K562 (cell line): ENCODE measurements at regions not wholly inside any gene's neighbourhood (a gene's known extent, or its start where the extent isn't known, plus 50 kb on each side); places are given as distances from the start of the nearest gene placed in this dataset.
A peak's percentile ranks its signal among the peaks of the same experiment; 100 is the strongest.

Experiments
- DEAF1 ChIP-seq: fragments of 450-650 bp; formaldehyde crosslinking; IDR thresholded peaks from 2 replicates; pipeline ENCODE4 v1.4.0; 2020; ENCODE audit warnings: mild to moderate bottlenecking, moderate library complexity
- E2F4 ChIP-seq: sonication (generic); formaldehyde crosslinking; IDR thresholded peaks from 2 replicates; pipeline ENCODE4 v1.8.0; 2022; ENCODE audit warnings: mild to moderate bottlenecking, low read depth, missing genetic modification reagents
- MYNN ChIP-seq, 2 experiments: sonication (generic); formaldehyde crosslinking in 1 of 2; IDR thresholded peaks; 2 replicates each; pipeline versions ENCODE4 v1.5.0 to v1.6.1; 2016 to 2020; ENCODE audit warnings: antibody characterized with exemption in 1 of 2, missing genetic modification reagents in 1 of 2
- NUFIP1 ChIP-seq: fragments of 450-650 bp; IDR thresholded peaks from 2 replicates; pipeline ENCODE4 v1.6.1; 2018; ENCODE audit not compliant: partially characterized antibody
- SMC3 ChIP-seq: conservative IDR thresholded peaks from 2 replicates; pipeline ENCODE4 v1.6.1; 2011; ENCODE audit warnings: low read depth, low read length, improper control_type of control experiment; ENCODE audit not compliant: insufficient read depth
- TEAD2 ChIP-seq: fragments of 450-650 bp; IDR thresholded peaks from 2 replicates; pipeline ENCODE4 v1.6.1; 2016; ENCODE audit warnings: missing genetic modification characterization, control low read depth, missing compliant biosample characterization
- TOE1 ChIP-seq, 2 experiments: fragments of 450-650 bp in 1 of 2; sonication (generic) in 1 of 2; formaldehyde crosslinking in 1 of 2; IDR thresholded peaks; 2 replicates each; pipeline versions ENCODE4 v1.7.1 to v1.8.0; 2016 to 2022; ENCODE audit warnings: borderline replicate concordance in 2 of 2, mild to moderate bottlenecking in 2 of 2, antibody characterized with exemption in 1 of 2, inconsistent platforms in 1 of 2, low read depth in 1 of 2, missing genetic modification reagents in 1 of 2, moderate library complexity in 1 of 2
- ZNF41 ChIP-seq: fragments of 250-450 bp; sonication (Bioruptor Pico); conservative IDR thresholded peaks from 2 replicates; pipeline ENCODE4 v1.4.0; 2020; ENCODE audit warnings: mild to moderate bottlenecking
- TF ChIP-seq, protein P1 (sequence below): sonication (generic); formaldehyde crosslinking; IDR thresholded peaks from 2 replicates; pipeline ENCODE4 v1.8.0; 2022; ENCODE audit warnings: mild to moderate bottlenecking, missing genetic modification reagents
- TF ChIP-seq, protein P2 (sequence below): fragments of 250-450 bp; sonication (Bioruptor Pico); IDR thresholded peaks from 2 replicates; pipeline ENCODE4 v1.5.1; 2021; ENCODE audit warnings: mild to moderate bottlenecking
- TF ChIP-seq, protein P3 (sequence below): sonication (generic); formaldehyde crosslinking; IDR thresholded peaks from 2 replicates; pipeline ENCODE4 v1.8.0; 2022; ENCODE audit warnings: missing genetic modification reagents, mild to moderate bottlenecking, moderate library complexity, borderline replicate concordance
- TF ChIP-seq, protein P4 (sequence below), 3 experiments: fragments of 200-800 bp in 1 of 3; fragments of 250-450 bp in 1 of 3; fragments of 450-650 bp in 1 of 3; sonication (Bioruptor Pico) in 1 of 3; sonication (Bioruptor generic) in 1 of 3; formaldehyde crosslinking in 1 of 3; IDR thresholded peaks; 2 replicates each; pipeline versions ENCODE4 v1.6.1 to v1.8.0; 2016 to 2022; ENCODE audit warnings: mild to moderate bottlenecking in 2 of 3, missing genetic modification characterization in 2 of 3, missing compliant biosample characterization in 1 of 3, moderate library complexity in 1 of 3

- TF ChIP-seq, protein P1, sequence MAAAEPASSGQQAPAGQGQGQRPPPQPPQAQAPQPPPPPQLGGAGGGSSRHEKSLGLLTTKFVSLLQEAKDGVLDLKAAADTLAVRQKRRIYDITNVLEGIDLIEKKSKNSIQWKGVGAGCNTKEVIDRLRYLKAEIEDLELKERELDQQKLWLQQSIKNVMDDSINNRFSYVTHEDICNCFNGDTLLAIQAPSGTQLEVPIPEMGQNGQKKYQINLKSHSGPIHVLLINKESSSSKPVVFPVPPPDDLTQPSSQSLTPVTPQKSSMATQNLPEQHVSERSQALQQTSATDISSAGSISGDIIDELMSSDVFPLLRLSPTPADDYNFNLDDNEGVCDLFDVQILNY (CRISPR knock-in tag), result no peak
- peak; percentile 57; the same call in 1 of the 2 replicates for TF ChIP-seq SMC3
- TF ChIP-seq, protein P2, sequence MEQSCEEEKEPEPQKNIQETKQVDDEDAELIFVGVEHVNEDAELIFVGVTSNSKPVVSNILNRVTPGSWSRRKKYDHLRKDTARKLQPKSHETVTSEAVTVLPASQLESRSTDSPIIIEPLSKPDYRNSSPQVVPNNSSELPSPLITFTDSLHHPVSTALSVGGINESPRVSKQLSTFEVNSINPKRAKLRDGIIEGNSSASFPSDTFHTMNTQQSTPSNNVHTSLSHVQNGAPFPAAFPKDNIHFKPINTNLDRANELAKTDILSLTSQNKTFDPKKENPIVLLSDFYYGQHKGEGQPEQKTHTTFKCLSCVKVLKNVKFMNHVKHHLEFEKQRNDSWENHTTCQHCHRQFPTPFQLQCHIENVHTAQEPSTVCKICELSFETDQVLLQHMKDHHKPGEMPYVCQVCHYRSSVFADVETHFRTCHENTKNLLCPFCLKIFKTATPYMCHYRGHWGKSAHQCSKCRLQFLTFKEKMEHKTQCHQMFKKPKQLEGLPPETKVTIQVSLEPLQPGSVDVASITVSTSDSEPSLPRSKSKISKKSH (CRISPR knock-in tag), result 0 out of 2 replicates have a peak, but pooled peaks have one; percentile 54
- TF ChIP-seq ZNF41 (CRISPR knock-in tag), result no peak
- no peak for TF ChIP-seq MYNN (IDR thresholded peaks at IDR 0.05)
- no peak for TF ChIP-seq MYNN (CRISPR knock-in tag; IDR thresholded peaks at IDR 0.05)
- no peak for TF ChIP-seq TEAD2 (tag)
- no peak for TF ChIP-seq TOE1 (IDR thresholded peaks at IDR 0.05; ENCODE audit: borderline replicate concordance)
- TF ChIP-seq TOE1 (CRISPR knock-in tag; IDR thresholded peaks at IDR 0.05; ENCODE audit: borderline replicate concordance, low read depth), result no peak
- no peak for TF ChIP-seq E2F4 (CRISPR knock-in tag)
- no peak for TF ChIP-seq NUFIP1
- TF ChIP-seq DEAF1, result peak; percentile 38; the same call in 1 of the 2 replicates
- TF ChIP-seq, protein P3, sequence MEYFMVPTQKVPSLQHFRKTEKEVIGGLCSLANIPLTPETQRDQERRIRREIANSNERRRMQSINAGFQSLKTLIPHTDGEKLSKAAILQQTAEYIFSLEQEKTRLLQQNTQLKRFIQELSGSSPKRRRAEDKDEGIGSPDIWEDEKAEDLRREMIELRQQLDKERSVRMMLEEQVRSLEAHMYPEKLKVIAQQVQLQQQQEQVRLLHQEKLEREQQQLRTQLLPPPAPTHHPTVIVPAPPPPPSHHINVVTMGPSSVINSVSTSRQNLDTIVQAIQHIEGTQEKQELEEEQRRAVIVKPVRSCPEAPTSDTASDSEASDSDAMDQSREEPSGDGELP, result no peak
- TF ChIP-seq, protein P4, sequence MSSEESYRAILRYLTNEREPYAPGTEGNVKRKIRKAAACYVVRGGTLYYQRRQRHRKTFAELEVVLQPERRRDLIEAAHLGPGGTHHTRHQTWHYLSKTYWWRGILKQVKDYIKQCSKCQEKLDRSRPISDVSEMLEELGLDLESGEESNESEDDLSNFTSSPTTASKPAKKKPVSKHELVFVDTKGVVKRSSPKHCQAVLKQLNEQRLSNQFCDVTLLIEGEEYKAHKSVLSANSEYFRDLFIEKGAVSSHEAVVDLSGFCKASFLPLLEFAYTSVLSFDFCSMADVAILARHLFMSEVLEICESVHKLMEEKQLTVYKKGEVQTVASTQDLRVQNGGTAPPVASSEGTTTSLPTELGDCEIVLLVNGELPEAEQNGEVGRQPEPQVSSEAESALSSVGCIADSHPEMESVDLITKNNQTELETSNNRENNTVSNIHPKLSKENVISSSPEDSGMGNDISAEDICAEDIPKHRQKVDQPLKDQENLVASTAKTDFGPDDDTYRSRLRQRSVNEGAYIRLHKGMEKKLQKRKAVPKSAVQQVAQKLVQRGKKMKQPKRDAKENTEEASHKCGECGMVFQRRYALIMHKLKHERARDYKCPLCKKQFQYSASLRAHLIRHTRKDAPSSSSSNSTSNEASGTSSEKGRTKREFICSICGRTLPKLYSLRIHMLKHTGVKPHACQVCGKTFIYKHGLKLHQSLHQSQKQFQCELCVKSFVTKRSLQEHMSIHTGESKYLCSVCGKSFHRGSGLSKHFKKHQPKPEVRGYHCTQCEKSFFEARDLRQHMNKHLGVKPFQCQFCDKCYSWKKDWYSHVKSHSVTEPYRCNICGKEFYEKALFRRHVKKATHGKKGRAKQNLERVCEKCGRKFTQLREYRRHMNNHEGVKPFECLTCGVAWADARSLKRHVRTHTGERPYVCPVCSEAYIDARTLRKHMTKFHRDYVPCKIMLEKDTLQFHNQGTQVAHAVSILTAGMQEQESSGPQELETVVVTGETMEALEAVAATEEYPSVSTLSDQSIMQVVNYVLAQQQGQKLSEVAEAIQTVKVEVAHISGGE (CRISPR knock-in tag; IDR thresholded peaks at IDR 0.05), result no peak
Observed at GRCh38 chr12:126069549-126070165, 1004.4 kb downstream of the AACS start (continued).
